B cell (primary cell): ENCODE measurements at regions not wholly inside any gene's neighbourhood (a gene's known extent, or its start where the extent isn't known, plus 50 kb on each side); places are given as distances from the start of the nearest gene placed in this dataset.

Experiments
- ATAC-seq: fragments of 200-7000 bp; cut with Tn5 transposase; one replicate; pipeline ENCODE4 v1.10.0; 2021; ENCODE audit warnings: low read depth, mild to moderate bottlenecking, moderate number of reproducible peaks, moderate library complexity
- CTCF ChIA-PET: fragments of 350-600 bp; sonication (Branson Sonifier 250); formaldehyde crosslinking; loops from one replicate; lab custom pipeline; 2021; ENCODE audit warnings: antibody characterized with exemption, inconsistent platforms; lab: Charles Lee
- POLR2A ChIA-PET: fragments of 350-600 bp; sonication (Branson Sonifier 250); formaldehyde crosslinking; loops from one replicate; lab custom pipeline; 2021; ENCODE audit warnings: antibody characterized with exemption; lab: Charles Lee
- DNase-seq: peaks from one replicate; pipeline ENCODE4 v3.0.0; 2013
- H2AFZ ChIP-seq: 2 replicates; pipeline ENCODE4 v1.6.1; 2012; ENCODE audit warnings: mild to moderate bottlenecking, low read depth, low read length; ENCODE audit not compliant: insufficient read depth, poor library complexity, severe bottlenecking
- H3K27ac ChIP-seq, 2 donors: 1 replicate in 1 of 2; 2 replicates in 1 of 2; pipeline ENCODE4 v1.5.1; 2012 to 2013; ENCODE audit warnings: low read length in 2 of 2, mild to moderate bottlenecking in 2 of 2, moderate library complexity in 1 of 2
- H3K27me3 ChIP-seq, 4 experiments: fragments of 200-600 bp in 1 of 4; sonication (generic) in 1 of 4; replicated peaks in 1 of 4; 1 replicate in 2 of 4; 2 replicates in 2 of 4; pipeline versions ENCODE4 v1.6.1 to v1.7.0; 2013 to 2016; ENCODE audit warnings: low read length in 3 of 4, mild to moderate bottlenecking in 2 of 4, mixed read lengths in 1 of 4, moderate library complexity in 1 of 4; ENCODE audit not compliant: insufficient read depth in 4 of 4, control insufficient read depth in 3 of 4; ENCODE audit errors: control extremely low read depth in 1 of 4
- H3K36me3 ChIP-seq, 2 experiments: replicated peaks in 1 of 2; 1 replicate in 1 of 2; 2 replicates in 1 of 2; pipeline versions ENCODE4 v1.6.1 to v1.7.1; 2013; ENCODE audit warnings: low read length in 1 of 2; ENCODE audit not compliant: insufficient read depth in 2 of 2, control insufficient read depth in 1 of 2; ENCODE audit errors: control extremely low read depth in 1 of 2, extremely low read depth in 1 of 2
- H3K4me1 ChIP-seq, 2 donors: fragments of 200-600 bp in 1 of 2; sonication (generic) in 1 of 2; 1 replicate in 1 of 2; 2 replicates in 1 of 2; pipeline versions ENCODE4 v1.5.1 to v1.6.1; 2013 to 2017; ENCODE audit warnings: low read length in 2 of 2; ENCODE audit not compliant: control insufficient read depth in 2 of 2, insufficient read depth in 2 of 2
- H3K4me2 ChIP-seq: replicated peaks from 2 replicates; pipeline ENCODE3; 2012; ENCODE audit warnings: mild to moderate bottlenecking, low read depth, low read length; ENCODE audit not compliant: poor library complexity, severe bottlenecking
- H3K4me3 ChIP-seq, 5 experiments: fragments of 200-600 bp in 1 of 5; sonication (generic) in 1 of 5; 1 replicate in 3 of 5; 2 replicates in 2 of 5; pipeline versions ENCODE4 v1.5.1 to v1.7.0; 2011 to 2016; ENCODE audit warnings: low read length in 4 of 5, mild to moderate bottlenecking in 4 of 5, low read depth in 2 of 5, control low read depth in 1 of 5, moderate library complexity in 1 of 5; ENCODE audit not compliant: insufficient read depth in 1 of 5; ENCODE audit errors: control extremely low read depth in 1 of 5, extremely low read depth in 1 of 5
- H3K79me2 ChIP-seq: fragments of 200-600 bp; sonication (generic); one replicate; pipeline ENCODE4 v1.6.0; 2016; ENCODE audit warnings: low read length; ENCODE audit not compliant: control insufficient read depth, insufficient read depth
- H3K9ac ChIP-seq: fragments of 200-600 bp; sonication (generic); 2 replicates; pipeline ENCODE4 v1.6.1; 2017; ENCODE audit warnings: mild to moderate bottlenecking, low read length, moderate library complexity
- H3K9me3 ChIP-seq, 3 donors: one replicate each; pipeline versions ENCODE4 v1.6.1 to v1.7.1; 2013; ENCODE audit warnings: low read length in 2 of 3; ENCODE audit not compliant: control insufficient read depth in 2 of 3, insufficient read depth in 1 of 3; ENCODE audit errors: control extremely low read depth in 1 of 3
- H4K20me1 ChIP-seq: 2 replicates; pipeline ENCODE4 v1.6.0; 2012; ENCODE audit warnings: mild to moderate bottlenecking, low read length; ENCODE audit not compliant: insufficient read depth, control insufficient read depth, poor library complexity, severe bottlenecking
- H3K27ac Mint-ChIP-seq: one replicate; pipeline ENCODE4 v1.8.0; 2021; ENCODE audit warnings: mixed read lengths
- H3K27me3 Mint-ChIP-seq: one replicate; pipeline ENCODE4 v1.8.0; 2021; ENCODE audit warnings: mixed read lengths
- H3K4me1 Mint-ChIP-seq: one replicate; pipeline ENCODE4 v1.8.0; 2021; ENCODE audit warnings: mixed read lengths
- H3K4me3 Mint-ChIP-seq: one replicate; pipeline ENCODE4 v1.8.0; 2021; ENCODE audit warnings: mixed read lengths
- H3K9me3 Mint-ChIP-seq: one replicate; pipeline ENCODE4 v1.8.0; 2022; ENCODE audit warnings: mixed read lengths; ENCODE audit not compliant: insufficient read depth
- CTCF ChIP-seq: fragments of 200-600 bp; IDR thresholded peaks from one replicate; pipeline ENCODE4 v1.8.0; 2022; ENCODE audit warnings: antibody characterized with exemption, mild to moderate bottlenecking
- EZH2 ChIP-seq: IDR thresholded peaks from 2 replicates; pipeline ENCODE4 v1.6.1; 2012; ENCODE audit warnings: borderline replicate concordance, low read depth, mild to moderate bottlenecking, moderate library complexity, low read length; ENCODE audit not compliant: insufficient read depth, poor library complexity, severe bottlenecking
- WGBS: methylation state at CpG from one replicate; pipeline ENCODE4 v1.1.5; 2013; ENCODE audit warnings: missing lambda C conversion rate; ENCODE audit not compliant: insufficient coverage; 5-methylcytosine and 5-hydroxymethylcytosine counted together
- intact Hi-C: fragments of 100-400 bp; cut with micrococcal nuclease; formaldehyde crosslinking; loops from one replicate; pipeline ENCODE4 v1.10.0; 2022

- Histone ChIP-seq H4K20me1 (no peaks in the 10 kb centered on the region), H3K27ac (no peak overlapping the region), H2AFZ (no peak overlapping the region), H3K27me3 (peaks cover 0 to 21% (median 13%) of the 10 kb centered on the region in 4 experiments), H3K4me2 (no peak overlapping the region), H3K79me2 (no peaks in the 10 kb centered on the region), H3K9me3 (peaks cover 0 to 10% (median 5%) of the 10 kb centered on the region in 3 donors), H3K4me1 (peaks cover 0 to 5% of the 10 kb centered on the region in 2 donors), H3K4me3 (no peak overlapping the region), H3K9ac (no peak overlapping the region), H3K36me3 (no peaks in the 10 kb centered on the region)
- no peak for DNase-seq
- CTCF ChIA-PET, result no interaction called here
- Mint-ChIP-seq H3K9me3 (peaks cover 6% of the 10 kb centered on the region), H3K4me3 (no peak overlapping the region), H3K27ac (no peak overlapping the region), H3K27me3 (peaks cover 46% of the 10 kb centered on the region), H3K4me1 (no peaks in the 10 kb centered on the region)
- intact Hi-C loops, result no loop called here
- ATAC-seq, result no peak
- under 1% methylated on average over 10 of the region's 13 CpGs for WGBS
- POLR2A ChIA-PET, result no interaction called here
- TF ChIP-seq EZH2 (no peak), CTCF (no peak)
These were observed 149.6 kb downstream of the IRS1 start for GRCh38 chr2:226649871-226650660.

GRCh38 chr2:226649201-226649600 is 150.4 kb downstream of the IRS1 start:
- ChIA-PET POLR2A (no interaction called here), CTCF (no interaction called here)
- no peak overlapping the region for H2AFZ ChIP-seq
- 100% methylated on average over 6 of the region's 10 CpGs for WGBS
- TF ChIP-seq EZH2 (no peak), CTCF (no peak)
- peaks cover 0 to 10% (median 5%) of the 10 kb centered on the region in 3 donors for H3K9me3 ChIP-seq
- H3K27ac ChIP-seq, result no peak overlapping the region
- Mint-ChIP-seq H3K9me3 (peaks cover 6% of the 10 kb centered on the region), H3K4me3 (no peak overlapping the region), H3K27me3 (peaks cover 46% of the 10 kb centered on the region), H3K4me1 (no peaks in the 10 kb centered on the region), H3K27ac (no peak overlapping the region)
- no peaks in the 10 kb centered on the region for H3K79me2 ChIP-seq
- H3K4me3 ChIP-seq, result no peak overlapping the region
- H3K27me3 ChIP-seq, result peaks cover 0 to 21% (median 13%) of the 10 kb centered on the region in 4 experiments
- ATAC-seq (no peak), DNase-seq (no peak)
- no peaks in the 10 kb centered on the region for H4K20me1 ChIP-seq
- H3K36me3 ChIP-seq, result no peaks in the 10 kb centered on the region
- no peak overlapping the region for H3K9ac ChIP-seq
- H3K4me1 ChIP-seq, result peaks cover 0 to 5% of the 10 kb centered on the region in 2 donors
- H3K4me2 ChIP-seq, result no peak overlapping the region
- intact Hi-C loops, result no loop called here
